ENCODE measurements at regions not wholly inside any gene's neighbourhood (a gene's known extent, or its start where the extent isn't known, plus 50 kb on each side); places are given as distances from the start of the nearest gene placed in this dataset.
"Not testable (repeated sequence)": the region's sequence is repeated elsewhere in the genome, so short reads cannot be mapped to it uniquely, and the experiment has no call there.

- not testable (repeated sequence) for TF ChIP-seq POLR2A, POLR2AphosphoS5 (IDR thresholded peaks at IDR 0.05)
- TF ChIP-seq, protein P1, sequence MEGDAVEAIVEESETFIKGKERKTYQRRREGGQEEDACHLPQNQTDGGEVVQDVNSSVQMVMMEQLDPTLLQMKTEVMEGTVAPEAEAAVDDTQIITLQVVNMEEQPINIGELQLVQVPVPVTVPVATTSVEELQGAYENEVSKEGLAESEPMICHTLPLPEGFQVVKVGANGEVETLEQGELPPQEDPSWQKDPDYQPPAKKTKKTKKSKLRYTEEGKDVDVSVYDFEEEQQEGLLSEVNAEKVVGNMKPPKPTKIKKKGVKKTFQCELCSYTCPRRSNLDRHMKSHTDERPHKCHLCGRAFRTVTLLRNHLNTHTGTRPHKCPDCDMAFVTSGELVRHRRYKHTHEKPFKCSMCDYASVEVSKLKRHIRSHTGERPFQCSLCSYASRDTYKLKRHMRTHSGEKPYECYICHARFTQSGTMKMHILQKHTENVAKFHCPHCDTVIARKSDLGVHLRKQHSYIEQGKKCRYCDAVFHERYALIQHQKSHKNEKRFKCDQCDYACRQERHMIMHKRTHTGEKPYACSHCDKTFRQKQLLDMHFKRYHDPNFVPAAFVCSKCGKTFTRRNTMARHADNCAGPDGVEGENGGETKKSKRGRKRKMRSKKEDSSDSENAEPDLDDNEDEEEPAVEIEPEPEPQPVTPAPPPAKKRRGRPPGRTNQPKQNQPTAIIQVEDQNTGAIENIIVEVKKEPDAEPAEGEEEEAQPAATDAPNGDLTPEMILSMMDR (IDR thresholded peaks at IDR 0.05) = not testable (repeated sequence)
Observed at GRCh38 chr10:46792657-46793357, 118.4 kb upstream of the PTPN20 start.
